SIG-M5 treated with dmso at 0.1 percent for 504 hours (cell line): ENCODE measurements at regions not wholly inside any gene's neighbourhood (a gene's known extent, or its start where the extent isn't known, plus 50 kb on each side); places are given as distances from the start of the nearest gene placed in this dataset.
"Not testable (repeated sequence)": the region's sequence is repeated elsewhere in the genome, so short reads cannot be mapped to it uniquely, and the experiment has no call there.

ENCODE experiments used
- DNase-seq: peaks from one replicate; lab custom pipeline; 2025; ENCODE audit not compliant: unreplicated experiment; lab: John Stamatoyannopoulos, UW

GRCh38 chr3:146382386-146382785 is 87.0 kb downstream of the PLSCR2 start:
- no peak for DNase-seq

DNA sequence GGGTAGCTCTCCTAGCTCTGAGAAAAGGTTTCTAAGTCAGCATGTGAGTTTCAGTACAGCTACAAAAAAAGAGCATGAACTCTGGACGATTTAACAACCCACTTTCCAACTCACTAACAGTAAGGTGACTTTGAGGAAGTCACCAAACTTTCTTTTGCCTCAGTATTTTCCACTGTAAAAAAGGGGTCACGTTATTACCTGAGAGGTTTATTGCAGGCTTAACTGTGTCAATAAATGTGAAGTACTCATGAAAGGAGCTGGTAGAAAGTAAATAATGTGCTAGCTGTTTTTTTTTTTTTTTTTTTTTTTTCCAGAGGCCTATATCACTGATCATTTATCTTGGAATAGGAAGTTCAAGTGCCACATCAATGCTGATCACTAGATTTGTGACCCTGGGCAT is 89.3 kb downstream of the PLSCR2 start:
- DNase-seq, result no peak

DNA sequence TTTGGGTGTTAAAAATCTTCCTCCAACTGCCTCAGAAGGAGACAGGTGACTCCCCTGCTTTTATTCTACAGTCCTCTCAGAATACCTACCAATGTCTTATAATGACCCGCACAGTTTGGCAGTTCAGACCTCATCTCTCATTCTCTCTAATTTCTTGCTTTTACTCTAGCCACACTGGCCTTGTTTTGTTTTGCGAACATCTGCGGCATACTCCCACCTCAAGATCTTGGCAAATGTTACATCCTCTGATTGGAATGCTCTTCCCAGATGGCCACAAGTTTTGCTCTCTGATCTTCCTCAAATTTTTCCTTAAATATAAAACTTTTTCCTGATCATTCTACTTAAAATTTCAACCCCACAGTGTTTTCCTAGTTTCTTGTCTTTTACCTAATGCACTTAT is 94.1 kb downstream of the PLSCR2 start:
- DNase-seq, result no peak

GRCh38 chr3:146374146-146374545 is 95.2 kb downstream of the PLSCR2 start:
- DNase-seq, result no peak

- no peak for DNase-seq
These were observed 97.5 kb downstream of the PLSCR2 start for GRCh38 chr3:146371902-146372301.

DNA sequence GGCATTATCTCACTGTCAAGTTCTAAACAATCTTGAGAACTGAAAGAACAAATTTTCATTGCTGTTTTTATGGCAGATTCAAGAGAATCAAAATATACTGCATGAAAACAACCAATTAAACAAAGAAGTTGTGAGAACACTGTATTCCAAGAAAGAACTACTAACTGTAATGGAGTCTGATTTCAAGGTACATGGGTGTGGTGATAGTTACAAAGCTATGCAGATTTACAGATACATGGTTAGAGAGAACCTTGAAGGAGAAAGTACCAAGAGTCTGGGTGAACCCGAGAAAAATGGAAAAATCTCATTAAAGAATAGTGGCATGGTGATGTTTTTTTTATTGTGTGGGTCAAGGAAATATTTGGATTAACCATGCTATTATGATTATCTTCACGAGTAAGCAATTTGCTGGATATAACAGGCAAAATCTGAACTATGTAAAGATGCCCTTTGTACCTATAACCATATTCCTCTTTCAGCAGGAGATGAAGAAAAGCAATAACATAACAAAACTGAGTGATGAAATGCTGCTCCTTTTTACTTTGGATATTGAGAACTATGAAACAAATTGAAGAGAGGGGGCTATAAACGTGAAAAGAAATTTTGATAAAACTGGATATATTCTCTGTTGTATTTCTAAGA is 100.4 kb downstream of the PLSCR2 start:
- no peak for DNase-seq

- DNase-seq, result no peak
These were observed 108.9 kb upstream of the PLSCR4 start for GRCh38 chr3:146359841-146360240.

DNA sequence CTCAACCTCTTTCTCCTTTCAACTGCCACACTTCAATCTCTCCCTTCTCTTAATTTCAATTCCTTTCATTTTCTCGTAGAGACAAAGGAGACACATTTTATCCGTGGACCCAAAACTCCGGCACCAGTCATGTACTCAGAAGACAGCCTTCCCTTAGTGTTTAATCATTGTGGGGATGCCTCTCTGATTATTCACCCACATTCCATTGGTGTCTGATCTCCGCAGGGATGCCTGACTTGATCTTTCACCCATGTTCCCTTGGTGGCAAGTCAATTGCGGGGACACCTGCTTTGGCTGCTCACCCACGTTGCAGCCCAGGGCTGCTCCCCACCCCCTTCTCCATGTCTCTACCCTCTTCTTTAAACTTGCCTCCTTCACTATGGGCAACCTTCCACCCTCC is 103.5 kb upstream of the PLSCR4 start:
- not testable (repeated sequence) for DNase-seq

GRCh38 chr3:146350852-146351251 is 99.9 kb upstream of the PLSCR4 start:
- no peak for DNase-seq

DNA sequence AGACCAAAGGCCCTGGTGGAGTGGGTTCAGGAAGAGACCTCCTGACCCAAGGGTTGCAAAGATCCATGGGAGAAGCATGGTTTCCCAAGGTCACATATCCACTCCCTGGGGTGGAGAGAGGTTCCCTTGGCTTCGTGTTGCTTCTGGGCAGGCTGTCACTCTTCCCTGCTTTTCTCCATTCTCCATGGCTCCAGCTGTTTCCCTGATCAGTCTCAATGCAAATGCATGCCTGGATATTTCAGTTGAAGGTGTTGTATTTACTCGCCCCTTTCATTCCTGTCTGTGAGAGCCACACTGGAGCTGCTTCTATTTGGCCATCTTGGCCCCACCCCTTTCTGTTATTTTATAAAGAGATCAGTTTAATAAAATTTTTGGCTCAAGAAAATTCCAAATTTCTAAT is 95.0 kb upstream of the PLSCR4 start:
- DNase-seq, result no peak

DNA sequence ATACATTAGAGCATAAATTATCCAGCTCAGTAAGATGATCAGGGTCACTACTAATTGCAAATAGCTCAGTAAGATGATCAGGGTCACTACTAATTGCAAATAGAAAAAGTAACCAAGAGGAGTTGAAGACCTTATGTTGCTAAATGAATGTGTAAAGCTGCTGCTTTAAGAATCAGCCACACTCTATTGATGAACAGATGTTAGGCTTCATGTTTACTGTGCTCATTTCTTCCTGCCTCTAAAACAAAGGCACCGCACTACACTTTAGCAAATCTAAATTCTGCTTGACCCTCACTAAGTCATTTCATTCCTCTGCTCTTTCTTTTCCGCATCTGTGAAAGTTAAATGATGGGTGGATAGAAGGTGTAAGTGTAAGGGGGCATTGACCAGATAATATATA is 92.6 kb upstream of the PLSCR4 start:
- no peak for DNase-seq

GRCh38 chr3:146342989-146343388 is 92.1 kb upstream of the PLSCR4 start:
- DNase-seq, result no peak

GRCh38 chr3:146339349-146339748 is 88.4 kb upstream of the PLSCR4 start:
- DNase-seq, result no peak

DNA sequence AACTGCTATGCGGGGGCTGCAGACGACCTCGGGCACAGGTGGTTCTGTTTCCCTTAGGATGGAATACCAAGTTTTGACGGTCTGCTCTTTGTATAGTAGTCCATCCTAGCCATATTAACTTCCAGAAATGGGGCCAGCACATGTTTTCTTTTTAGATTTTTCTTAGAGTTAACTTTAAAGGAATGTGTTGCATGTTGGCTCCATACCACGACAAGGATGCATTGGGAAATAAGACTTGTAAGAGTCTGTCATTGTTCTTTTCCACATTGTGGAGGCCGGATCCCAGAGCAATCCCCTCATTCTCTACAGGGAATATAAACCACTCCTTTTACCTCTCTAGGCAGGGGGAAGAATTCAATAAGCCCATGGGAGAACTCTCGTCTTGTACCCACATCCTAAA is 87.1 kb upstream of the PLSCR4 start:
- no peak for DNase-seq

DNA sequence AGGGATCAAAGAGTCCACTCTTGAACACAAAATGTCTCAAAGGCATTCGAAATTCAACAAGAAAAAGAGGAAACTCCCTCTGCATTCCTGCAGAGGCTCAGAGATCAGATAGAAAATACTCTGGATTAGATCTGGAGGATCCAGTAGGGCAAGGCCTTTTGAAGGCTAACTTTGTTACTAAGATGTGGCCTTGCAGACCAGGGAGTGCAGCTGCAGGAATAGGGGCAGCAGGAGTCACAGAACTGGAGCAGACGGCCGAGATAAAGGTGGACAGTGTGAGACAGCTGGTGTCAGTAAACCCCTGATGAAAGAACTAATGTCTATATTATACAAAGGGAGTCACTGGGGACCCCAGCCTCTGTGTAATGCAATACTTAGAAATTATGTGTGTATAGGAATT is 84.5 kb upstream of the PLSCR4 start:
- DNase-seq, result no peak

DNA sequence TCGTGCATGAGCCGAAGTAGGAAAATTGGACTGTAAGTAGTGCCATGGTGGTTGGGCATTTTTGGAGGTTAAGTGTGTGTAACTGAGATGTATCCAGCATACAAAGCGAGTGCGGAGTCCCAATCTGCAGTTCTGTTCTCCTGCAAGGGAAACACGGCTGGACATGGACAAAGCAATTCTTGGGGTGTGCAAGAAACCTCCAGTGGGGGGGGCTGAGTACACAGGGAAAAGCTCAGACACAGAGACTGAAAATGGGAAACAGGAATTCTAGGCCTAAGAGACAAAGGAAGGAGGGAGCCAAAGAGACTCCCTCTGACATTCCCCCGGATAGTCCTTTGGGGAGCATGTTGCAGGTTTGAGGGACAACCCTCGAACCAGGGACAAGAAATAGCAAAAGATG is 83.2 kb upstream of the PLSCR4 start:
- DNase-seq, result no peak

GRCh38 chr3:146331967-146332366 is 81.1 kb upstream of the PLSCR4 start:
- DNase-seq, result no peak

- DNase-seq, result peak; percentile 44
These were observed 76.1 kb upstream of the PLSCR4 start for GRCh38 chr3:146326875-146327543.

DNA sequence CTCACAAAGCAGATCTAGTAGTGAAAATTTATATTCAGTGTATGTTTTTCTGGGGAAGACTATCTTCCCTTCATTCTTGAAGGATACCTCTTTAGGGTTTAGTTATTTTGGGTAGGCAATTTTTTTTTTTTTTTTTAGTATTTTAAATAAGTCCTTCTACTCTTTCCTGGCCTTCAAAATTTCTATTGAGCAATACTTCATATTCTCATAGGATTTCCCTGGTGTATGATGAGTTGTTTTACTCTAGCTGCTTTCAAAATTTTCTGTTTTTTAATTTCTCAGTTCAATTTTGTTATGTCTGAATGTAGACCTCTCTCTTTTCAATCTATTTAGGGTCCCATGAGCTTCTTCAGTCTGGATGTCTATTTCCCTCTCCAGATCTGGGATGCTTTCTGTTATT is 74.3 kb upstream of the PLSCR4 start:
- no peak for DNase-seq

- no peak for DNase-seq
These were observed 71.4 kb upstream of the PLSCR4 start for GRCh38 chr3:146322216-146322817.

- no peak for DNase-seq
These were observed 64.0 kb upstream of the PLSCR4 start for GRCh38 chr3:146314871-146315270.

- DNase-seq, result no peak
These were observed 62.8 kb upstream of the PLSCR4 start for GRCh38 chr3:146313746-146314111.
